Psoas muscle (tissue), 7 donors: ENCODE measurements at regions not wholly inside any gene's neighbourhood (a gene's known extent, or its start where the extent isn't known, plus 50 kb on each side); places are given as distances from the start of the nearest gene placed in this dataset.

Source experiments
- ATAC-seq, 4 donors: fragments of 200-7000 bp; cut with Tn5 transposase; one replicate each; pipeline ENCODE4 v1.9.1; 2020; ENCODE audit warnings: moderate library complexity in 3 of 4, mild to moderate bottlenecking in 2 of 4
- DNase-seq, 2 donors: peaks; one replicate each; pipeline ENCODE4 v3.0.0-alpha.2; 2020
- H3K27ac ChIP-seq: fragments of 200-600 bp; one replicate; pipeline ENCODE4 v1.8.0; 2022
- H3K27me3 ChIP-seq, 3 donors: fragments of 200-600 bp in 1 of 3; one replicate each; pipeline versions ENCODE4 v1.6.1 to v1.8.0; 2013 to 2022; ENCODE audit warnings: low read length in 2 of 3, mild to moderate bottlenecking in 2 of 3, moderate library complexity in 1 of 3; ENCODE audit not compliant: insufficient read depth in 3 of 3
- H3K36me3 ChIP-seq, 2 donors: fragments of 200-600 bp in 1 of 2; one replicate each; pipeline versions ENCODE4 v1.6.1 to v1.8.0; 2013 to 2022; ENCODE audit warnings: low read depth in 1 of 2, mild to moderate bottlenecking in 1 of 2, moderate library complexity in 1 of 2; ENCODE audit not compliant: insufficient read depth in 1 of 2
- H3K4me1 ChIP-seq: fragments of 200-600 bp; one replicate; pipeline ENCODE4 v1.8.0; 2022
- H3K4me3 ChIP-seq: fragments of 200-600 bp; one replicate; pipeline ENCODE4 v1.8.0; 2022; ENCODE audit warnings: mild to moderate bottlenecking
- H3K9me3 ChIP-seq: fragments of 200-600 bp; one replicate; pipeline ENCODE4 v1.8.0; 2022
- WGBS, 3 donors: extraction: QIAGEN DNeasy Blood & Tissue Kit; methylation state at CpG; one replicate each; pipeline versions ENCODE4 v1.1.6 to v1.1.7; 2013; 5-methylcytosine and 5-hydroxymethylcytosine counted together
- intact Hi-C, 2 donors: fragments of 100-400 bp; cut with DNase I; formaldehyde crosslinking; loops; one replicate each; pipeline versions ENCODE4 v1.11.0 to v1.14.2; 2022
- TF ChIP-seq, protein P1 (sequence below): fragments of 200-600 bp; IDR thresholded peaks from one replicate; pipeline ENCODE4 v1.8.0; 2022; ENCODE audit warnings: antibody characterized with exemption
- donor health status: healthy with polysubstance abuse.
- donor health status: DM: no; HTN: no; CAD: no; lungs with moderate emphysema.
- donor health status: Bipolar disorder and iron deficiency.
- donor health status: healthy.
- donor health status: DM: yes; HTN: yes; CAD: no.
- donor health status: DM: no; HTN: no; CAD: no.
- donor health status: DM: yes; HTN: yes; CAD: no.

DNA sequence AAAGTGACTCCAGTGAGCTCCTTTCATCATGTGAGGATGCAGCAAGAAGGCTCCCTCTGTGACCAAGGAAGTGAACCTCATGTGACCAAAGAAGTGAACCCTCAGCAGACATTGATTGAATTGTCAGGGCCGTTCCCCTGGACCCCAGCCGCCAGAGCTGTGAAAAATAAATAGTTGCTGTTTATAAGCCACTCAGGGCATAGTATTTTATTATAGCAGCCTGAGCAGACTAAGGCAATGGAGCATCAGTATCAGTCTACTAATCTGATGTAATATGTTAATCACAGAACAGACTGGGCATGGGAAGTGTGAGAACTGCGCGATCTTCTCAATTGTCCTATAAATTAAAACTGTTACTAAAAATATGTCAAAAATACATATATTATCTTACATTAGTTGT lies 384.5 kb upstream of the PRKCQ start:
- TF ChIP-seq, protein P1, sequence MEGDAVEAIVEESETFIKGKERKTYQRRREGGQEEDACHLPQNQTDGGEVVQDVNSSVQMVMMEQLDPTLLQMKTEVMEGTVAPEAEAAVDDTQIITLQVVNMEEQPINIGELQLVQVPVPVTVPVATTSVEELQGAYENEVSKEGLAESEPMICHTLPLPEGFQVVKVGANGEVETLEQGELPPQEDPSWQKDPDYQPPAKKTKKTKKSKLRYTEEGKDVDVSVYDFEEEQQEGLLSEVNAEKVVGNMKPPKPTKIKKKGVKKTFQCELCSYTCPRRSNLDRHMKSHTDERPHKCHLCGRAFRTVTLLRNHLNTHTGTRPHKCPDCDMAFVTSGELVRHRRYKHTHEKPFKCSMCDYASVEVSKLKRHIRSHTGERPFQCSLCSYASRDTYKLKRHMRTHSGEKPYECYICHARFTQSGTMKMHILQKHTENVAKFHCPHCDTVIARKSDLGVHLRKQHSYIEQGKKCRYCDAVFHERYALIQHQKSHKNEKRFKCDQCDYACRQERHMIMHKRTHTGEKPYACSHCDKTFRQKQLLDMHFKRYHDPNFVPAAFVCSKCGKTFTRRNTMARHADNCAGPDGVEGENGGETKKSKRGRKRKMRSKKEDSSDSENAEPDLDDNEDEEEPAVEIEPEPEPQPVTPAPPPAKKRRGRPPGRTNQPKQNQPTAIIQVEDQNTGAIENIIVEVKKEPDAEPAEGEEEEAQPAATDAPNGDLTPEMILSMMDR: no peak
- no peaks in the 10 kb centered on the region for H3K36me3 ChIP-seq
- H3K4me3 ChIP-seq: no peak overlapping the region
- H3K9me3 ChIP-seq: no peaks in the 10 kb centered on the region
- intact Hi-C loops: no loop called here
- ATAC-seq (no peak), DNase-seq (no peak)
- no peaks in the 10 kb centered on the region for H3K27me3 ChIP-seq
- H3K4me1 ChIP-seq: no peaks in the 10 kb centered on the region
- H3K27ac ChIP-seq: no peak overlapping the region
- 60 to 85% (median 84%) methylated on average over 4 of the region's 4 CpGs for WGBS, 3 donors

DNA sequence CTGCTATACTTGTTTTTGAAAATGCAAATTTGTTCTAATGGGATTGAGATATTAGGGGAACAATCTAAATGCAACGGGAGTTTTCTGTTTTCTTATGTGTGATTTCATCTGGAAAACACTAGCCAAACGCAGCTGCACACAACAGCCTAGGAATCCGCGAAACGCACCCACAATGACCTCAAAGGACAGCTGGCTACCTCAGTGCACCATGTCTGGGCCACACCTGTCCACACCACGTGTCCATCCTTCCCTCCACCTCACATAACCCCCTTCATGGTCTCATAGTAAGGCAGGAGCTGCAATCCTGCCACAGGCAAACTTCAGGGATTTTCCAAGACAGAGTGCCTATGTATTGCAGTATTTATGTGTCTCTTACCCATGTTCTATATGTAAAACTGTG lies 382.5 kb upstream of the PRKCQ start:
- DNase-seq: no peak
- no peak for ATAC-seq
- 28 to 45% (median 39%) methylated on average over 6 of the region's 6 CpGs for WGBS, 3 donors

DNA sequence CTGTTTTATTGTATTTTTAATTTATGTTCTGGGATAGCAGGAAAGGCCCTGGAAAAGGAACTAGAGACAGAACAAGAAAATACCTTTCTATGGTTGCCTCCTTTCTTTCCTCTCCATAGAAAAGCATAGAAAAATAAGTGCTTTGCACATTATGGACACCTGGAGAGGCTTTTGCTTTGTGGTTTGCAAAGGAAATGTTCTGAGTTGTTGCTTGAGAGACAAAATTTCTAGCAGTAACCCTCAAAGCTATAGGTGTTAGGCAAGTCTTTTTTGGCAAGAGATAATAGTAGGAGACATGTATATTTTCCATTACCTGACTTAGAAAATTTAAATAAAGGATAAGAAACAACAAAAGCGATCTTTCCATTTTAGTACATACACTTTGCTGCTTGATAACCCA lies 378.6 kb upstream of the PRKCQ start:
- ATAC-seq (no peak), DNase-seq (no peak)
- H3K27ac ChIP-seq: no peak overlapping the region
- H3K4me3 ChIP-seq: no peak overlapping the region
- H3K27me3 ChIP-seq: peaks cover 0 to 1% (median 0%) of the 10 kb centered on the region in 3 donors
- no peaks in the 10 kb centered on the region for H3K4me1 ChIP-seq
- intact Hi-C loops: no loop called here
- no peaks in the 10 kb centered on the region for H3K9me3 ChIP-seq
- WGBS, 3 donors: 88 to 91% (median 89%) methylated on average over 1 of the region's 1 CpG
- TF ChIP-seq, protein P1: no peak
- no peaks in the 10 kb centered on the region for H3K36me3 ChIP-seq

More for the DNA sequence above, 382.5 kb upstream of the PRKCQ start:
- H3K4me3 ChIP-seq: no peak overlapping the region
- intact Hi-C loops: no loop called here
- H3K27ac ChIP-seq: no peak overlapping the region
- no peaks in the 10 kb centered on the region for H3K27me3 ChIP-seq
- H3K4me1 ChIP-seq: no peaks in the 10 kb centered on the region
- H3K9me3 ChIP-seq: no peaks in the 10 kb centered on the region
- TF ChIP-seq, protein P1: no peak
- H3K36me3 ChIP-seq: no peaks in the 10 kb centered on the region

DNA sequence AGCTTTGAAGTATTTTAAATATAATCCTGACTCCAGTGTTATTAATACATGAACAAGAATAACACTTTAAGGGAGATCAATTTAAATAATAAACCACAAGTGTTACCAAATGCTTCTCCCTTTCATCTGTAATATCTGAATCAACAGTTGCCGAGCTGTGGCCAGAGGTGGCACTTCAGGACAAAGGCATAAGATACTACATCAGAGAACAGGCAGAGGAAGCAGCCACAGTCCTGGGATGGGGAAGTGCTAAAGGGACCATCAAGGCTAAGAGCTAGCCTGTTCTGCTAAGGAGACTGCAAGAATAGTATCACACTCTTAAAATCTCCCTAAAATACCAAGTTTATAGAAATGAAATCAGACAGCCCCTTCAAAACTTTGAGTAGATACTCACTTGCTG lies 378.2 kb upstream of the PRKCQ start:
- ATAC-seq: no peak
- intact Hi-C loops: no loop called here
- TF ChIP-seq, protein P1: no peak
- Histone ChIP-seq H3K4me3 (no peak overlapping the region), H3K27me3 (peaks cover 0 to 1% (median 0%) of the 10 kb centered on the region in 3 donors), H3K36me3 (no peaks in the 10 kb centered on the region), H3K9me3 (no peaks in the 10 kb centered on the region), H3K27ac (no peak overlapping the region), H3K4me1 (no peaks in the 10 kb centered on the region)
- DNase-seq: no peak
- 4 to 13% (median 7%) methylated on average over 1 of the region's 1 CpG for WGBS, 3 donors

DNA sequence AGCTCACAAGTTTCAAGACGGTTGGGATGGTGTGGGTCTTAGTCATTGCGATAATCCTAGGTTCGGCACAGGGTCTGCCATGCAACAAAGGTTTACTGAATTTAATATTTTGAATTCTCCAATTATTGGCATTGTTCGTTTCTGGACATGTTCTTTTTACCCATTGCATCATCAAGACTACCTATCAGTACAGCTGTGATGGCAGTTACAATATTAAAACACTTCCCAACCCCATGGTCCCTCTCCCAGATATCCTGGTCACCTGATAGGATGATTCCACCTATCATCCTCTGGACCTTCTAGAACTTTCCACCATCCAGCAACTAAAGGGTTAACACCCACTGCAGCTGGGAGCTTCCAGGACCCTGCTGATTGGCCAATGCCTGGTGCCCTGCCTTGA lies 377.8 kb upstream of the PRKCQ start:
- H3K4me3 ChIP-seq: no peak overlapping the region
- ATAC-seq: no peak
- WGBS, 3 donors: 77 to 89% (median 89%) methylated on average over 4 of the region's 4 CpGs
- TF ChIP-seq, protein P1: no peak
- peaks cover 0 to 1% (median 0%) of the 10 kb centered on the region in 3 donors for H3K27me3 ChIP-seq
- intact Hi-C loops: no loop called here
- H3K27ac ChIP-seq: no peak overlapping the region
- H3K9me3 ChIP-seq: no peaks in the 10 kb centered on the region
- H3K36me3 ChIP-seq: no peaks in the 10 kb centered on the region
- no peaks in the 10 kb centered on the region for H3K4me1 ChIP-seq
- no peak for DNase-seq
